ENCODE measurements at regions not wholly inside any gene's neighbourhood (a gene's known extent, or its start where the extent isn't known, plus 50 kb on each side); places are given as distances from the start of the nearest gene placed in this dataset.
A peak's percentile ranks its signal among the peaks of the same experiment; 100 is the strongest.
"Not testable (repeated sequence)": the region's sequence is repeated elsewhere in the genome, so short reads cannot be mapped to it uniquely, and the experiment has no call there.

- no peak for DNase-seq
Measured at GRCh38 chr22:27240298-27241075, 561.1 kb downstream of the MN1 start.

- DNase-seq = peak; percentile 78
Measured at GRCh38 chr22:27241430-27242321, 559.9 kb downstream of the MN1 start.

- DNase-seq = no peak
Measured at GRCh38 chr22:27242474-27242873, 559.1 kb downstream of the MN1 start.

GRCh38 chr22:27242917-27243589 lies 558.5 kb downstream of the MN1 start:
- peak; percentile 42 for DNase-seq

GRCh38 chr22:27244328-27244727 lies 557.2 kb downstream of the MN1 start:
- no peak for DNase-seq

- DNase-seq = peak; percentile 88
Measured at GRCh38 chr22:27245056-27245455, 556.5 kb downstream of the MN1 start.

- DNase-seq = no peak
Measured at GRCh38 chr22:27246558-27246957, 555.0 kb downstream of the MN1 start.

GRCh38 chr22:27247701-27248434 lies 553.7 kb downstream of the MN1 start:
- no peak for DNase-seq

GRCh38 chr22:27250418-27250817 lies 551.1 kb downstream of the MN1 start:
- DNase-seq = no peak

GRCh38 chr22:27250886-27251285 lies 550.7 kb downstream of the MN1 start:
- DNase-seq = no peak

GRCh38 chr22:27251563-27251962 lies 550.0 kb downstream of the MN1 start:
- DNase-seq = no peak

GRCh38 chr22:27252282-27253049 lies 549.1 kb downstream of the MN1 start:
- DNase-seq = no peak

- DNase-seq = no peak
Measured at GRCh38 chr22:27253108-27253902, 548.3 kb downstream of the MN1 start.

- not testable (repeated sequence) for DNase-seq
Measured at GRCh38 chr22:27254063-27254462, 547.5 kb downstream of the MN1 start.

GRCh38 chr22:27255580-27255979 lies 546.0 kb downstream of the MN1 start:
- DNase-seq = no peak

GRCh38 chr22:27257987-27258386 lies 543.6 kb downstream of the MN1 start:
- DNase-seq = no peak

- no peak for DNase-seq
Measured at GRCh38 chr22:27258616-27259172, 542.9 kb downstream of the MN1 start.

GRCh38 chr22:27259433-27259832 lies 542.1 kb downstream of the MN1 start:
- DNase-seq = no peak

GRCh38 chr22:27260087-27260698 lies 541.4 kb downstream of the MN1 start:
- DNase-seq = peak; percentile 92

- DNase-seq = no peak
Measured at GRCh38 chr22:27262361-27262760, 539.2 kb downstream of the MN1 start.

Data from eye (tissue), 1 donor.